WTC11 (cell line): ENCODE measurements at regions not wholly inside any gene's neighbourhood (a gene's known extent, or its start where the extent isn't known, plus 50 kb on each side); places are given as distances from the start of the nearest gene placed in this dataset.
A peak's percentile ranks its signal among the peaks of the same experiment; 100 is the strongest.

Source experiments
- ATAC-seq: fragments of 200-7000 bp; cut with Tn5 transposase; 2 replicates; pipeline ENCODE4 v1.10.0; 2021; ENCODE audit warnings: mild to moderate bottlenecking, moderate library complexity
- CTCF ChIA-PET: fragments of 300-600 bp; sonication (Branson Sonifier 250); formaldehyde crosslinking; loops from one replicate; lab custom pipeline; 2021; ENCODE audit warnings: antibody characterized with exemption; lab: Charles Lee
- POLR2A ChIA-PET: fragments of 350-600 bp; sonication (Branson Sonifier 250); formaldehyde crosslinking; loops from one replicate; lab custom pipeline; 2021; ENCODE audit warnings: antibody characterized with exemption; lab: Charles Lee
- DNase-seq: peaks from one replicate; pipeline ENCODE4 v3.0.0; 2021; ENCODE audit warnings: low spot score
- H3K27ac Mint-ChIP-seq: 2 replicates; pipeline ENCODE4 v1.8.0; 2021; ENCODE audit warnings: mixed read lengths
- H3K27me3 Mint-ChIP-seq: 2 replicates; pipeline ENCODE4 v1.8.0; 2021; ENCODE audit warnings: low read depth, mild to moderate bottlenecking, moderate library complexity, mixed read lengths
- H3K36me3 Mint-ChIP-seq: 2 replicates; pipeline ENCODE4 v1.8.0; 2021; ENCODE audit warnings: mixed read lengths
- H3K4me1 Mint-ChIP-seq: 2 replicates; pipeline ENCODE4 v1.8.0; 2022; ENCODE audit warnings: mixed read lengths
- H3K4me3 Mint-ChIP-seq: 2 replicates; pipeline ENCODE4 v1.8.0; 2021; ENCODE audit warnings: mild to moderate bottlenecking, moderate library complexity, mixed read lengths
- H3K9me3 Mint-ChIP-seq: 2 replicates; pipeline ENCODE4 v1.8.0; 2021; ENCODE audit warnings: mixed read lengths
- ATF6 ChIP-seq: sonication (generic); formaldehyde crosslinking; IDR thresholded peaks from 2 replicates; pipeline ENCODE4 v1.8.1; 2023; ENCODE audit warnings: mild to moderate bottlenecking, missing genetic modification reagents
- CREB1 ChIP-seq: sonication (generic); formaldehyde crosslinking; IDR thresholded peaks from 2 replicates; pipeline ENCODE4 v1.8.0; 2023; ENCODE audit warnings: mild to moderate bottlenecking, missing genetic modification reagents
- IRF2 ChIP-seq: sonication (generic); formaldehyde crosslinking; IDR thresholded peaks from 2 replicates; pipeline ENCODE4 v1.8.0; 2022; ENCODE audit warnings: low read depth, missing genetic modification reagents, borderline replicate concordance
- NR3C1 ChIP-seq: sonication (generic); formaldehyde crosslinking; conservative IDR thresholded peaks from 2 replicates; pipeline ENCODE4 v1.8.1; 2023; ENCODE audit warnings: low read depth, mild to moderate bottlenecking, missing genetic modification reagents
- SP1 ChIP-seq: sonication (generic); formaldehyde crosslinking; conservative IDR thresholded peaks from 2 replicates; pipeline ENCODE4 v1.8.1; 2022; ENCODE audit warnings: missing genetic modification reagents
- TCF7 ChIP-seq: sonication (generic); formaldehyde crosslinking; IDR thresholded peaks from 2 replicates; pipeline ENCODE4 v1.8.0; 2022; ENCODE audit warnings: mild to moderate bottlenecking, low read depth, missing genetic modification reagents, moderate library complexity
- ZNF396 ChIP-seq: fragments of 250-450 bp; sonication (Bioruptor Pico); IDR thresholded peaks from 2 replicates; pipeline ENCODE4 v1.8.0; 2021; ENCODE audit warnings: mild to moderate bottlenecking, moderate library complexity, borderline replicate concordance
- ZSCAN18 ChIP-seq: fragments of 250-450 bp; sonication (Bioruptor Pico); IDR thresholded peaks from 2 replicates; pipeline ENCODE4 v2.1.2; 2022; ENCODE audit warnings: mild to moderate bottlenecking, moderate library complexity
- TF ChIP-seq, protein P1 (sequence below): sonication (generic); formaldehyde crosslinking; IDR thresholded peaks from 2 replicates; pipeline ENCODE4 v1.8.1; 2022; ENCODE audit warnings: low read depth, missing genetic modification reagents, borderline replicate concordance
- TF ChIP-seq, protein P2 (sequence below): sonication (generic); formaldehyde crosslinking; IDR thresholded peaks from 2 replicates; pipeline ENCODE4 v1.8.0; 2023; ENCODE audit warnings: missing genetic modification reagents
- TF ChIP-seq, protein P3 (sequence below): sonication (generic); formaldehyde crosslinking; IDR thresholded peaks from 2 replicates; pipeline ENCODE4 v1.8.0; 2023; ENCODE audit warnings: mild to moderate bottlenecking, missing genetic modification reagents
- TF ChIP-seq, protein P4 (sequence below): fragments of 250-450 bp; sonication (Bioruptor Pico); IDR thresholded peaks from 2 replicates; pipeline ENCODE4 v1.9.0; 2021; ENCODE audit warnings: mild to moderate bottlenecking, borderline replicate concordance

DNA sequence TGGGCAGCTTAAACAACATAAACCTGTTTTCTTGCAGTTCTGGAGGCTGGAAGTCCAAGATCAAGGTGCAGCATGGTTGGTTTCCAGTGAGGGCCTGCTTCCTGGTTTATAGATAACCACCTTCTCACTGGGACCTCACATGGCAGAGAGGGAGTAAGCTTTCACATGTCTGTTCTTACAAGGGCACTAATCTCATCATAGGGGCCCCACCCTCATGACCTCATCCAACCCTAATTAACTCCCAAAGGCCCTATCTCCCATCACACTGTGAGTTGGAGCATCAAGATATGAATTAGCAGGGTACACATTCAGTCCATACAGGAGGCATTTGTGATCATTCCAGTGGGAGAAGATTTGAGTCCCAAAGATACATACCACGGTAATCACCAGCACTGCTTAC, 50.5 kb upstream of the GRIN2A start:
- DNase-seq (no peak), ATAC-seq (no peak)
- ChIA-PET POLR2A (no interaction called here), CTCF (no interaction called here)
- Mint-ChIP-seq H3K36me3 (peaks cover 7% of the 10 kb centered on the region; the same call in 1 of the 2 replicates), H3K27ac (no peak overlapping the region), H3K4me1 (0 out of 2 replicates have a peak, but pooled peaks cover 5% of the 10 kb centered on the region), H3K4me3 (no peak overlapping the region), H3K27me3 (no peaks in the 10 kb centered on the region; the same call in 1 of the 2 replicates), H3K9me3 (peaks cover 25% of the 10 kb centered on the region)
- TF ChIP-seq, protein P1, sequence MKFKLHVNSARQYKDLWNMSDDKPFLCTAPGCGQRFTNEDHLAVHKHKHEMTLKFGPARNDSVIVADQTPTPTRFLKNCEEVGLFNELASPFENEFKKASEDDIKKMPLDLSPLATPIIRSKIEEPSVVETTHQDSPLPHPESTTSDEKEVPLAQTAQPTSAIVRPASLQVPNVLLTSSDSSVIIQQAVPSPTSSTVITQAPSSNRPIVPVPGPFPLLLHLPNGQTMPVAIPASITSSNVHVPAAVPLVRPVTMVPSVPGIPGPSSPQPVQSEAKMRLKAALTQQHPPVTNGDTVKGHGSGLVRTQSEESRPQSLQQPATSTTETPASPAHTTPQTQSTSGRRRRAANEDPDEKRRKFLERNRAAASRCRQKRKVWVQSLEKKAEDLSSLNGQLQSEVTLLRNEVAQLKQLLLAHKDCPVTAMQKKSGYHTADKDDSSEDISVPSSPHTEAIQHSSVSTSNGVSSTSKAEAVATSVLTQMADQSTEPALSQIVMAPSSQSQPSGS, result no peak
- TF ChIP-seq ZSCAN18 (CRISPR knock-in tag) (no peak), CREB1 (CRISPR knock-in tag) (no peak), ATF6 (CRISPR knock-in tag) (no peak), SP1 (CRISPR knock-in tag) (no peak), TCF7 (CRISPR knock-in tag) (no peak), ZNF396 (CRISPR knock-in tag) (no peak)
- TF ChIP-seq, protein P2, sequence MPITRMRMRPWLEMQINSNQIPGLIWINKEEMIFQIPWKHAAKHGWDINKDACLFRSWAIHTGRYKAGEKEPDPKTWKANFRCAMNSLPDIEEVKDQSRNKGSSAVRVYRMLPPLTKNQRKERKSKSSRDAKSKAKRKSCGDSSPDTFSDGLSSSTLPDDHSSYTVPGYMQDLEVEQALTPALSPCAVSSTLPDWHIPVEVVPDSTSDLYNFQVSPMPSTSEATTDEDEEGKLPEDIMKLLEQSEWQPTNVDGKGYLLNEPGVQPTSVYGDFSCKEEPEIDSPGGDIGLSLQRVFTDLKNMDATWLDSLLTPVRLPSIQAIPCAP (CRISPR knock-in tag), result no peak

DNA sequence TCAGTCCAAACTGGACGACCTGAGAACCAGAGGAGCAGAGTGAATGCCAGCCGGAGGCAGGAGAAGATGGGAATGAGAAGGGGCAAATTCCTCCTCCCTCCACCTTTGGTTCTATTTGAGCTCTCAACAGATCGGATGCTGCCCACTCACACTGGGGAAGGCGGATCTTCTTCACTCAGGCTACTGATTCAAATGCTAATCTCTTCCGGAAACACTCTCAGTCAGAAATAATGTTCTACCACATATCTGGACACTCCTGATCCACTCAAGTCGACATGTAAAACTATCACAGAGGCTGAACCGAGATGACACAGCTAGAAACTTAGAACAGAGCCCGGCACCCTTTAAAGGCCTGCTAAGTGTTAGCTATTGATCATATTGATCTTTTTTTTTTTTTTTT, 57.4 kb upstream of the GRIN2A start:
- H3K4me3 Mint-ChIP-seq, result no peak overlapping the region
- no peaks in the 10 kb centered on the region for H3K27me3 Mint-ChIP-seq
- H3K9me3 Mint-ChIP-seq, result no peaks in the 10 kb centered on the region
- peak overlapping the region; percentile 72; the same call in 1 of the 2 replicates for H3K27ac Mint-ChIP-seq
- no peaks in the 10 kb centered on the region for H3K36me3 Mint-ChIP-seq
- ChIA-PET CTCF (interaction anchor here (1.4 to 1.5 kb wide), 2 partner anchors 17 to 129 kb away, joined by 3 to 6 read pairs; no protein-coding TSS in a partner anchor), POLR2A (no interaction called here)
- TF ChIP-seq, protein P3, sequence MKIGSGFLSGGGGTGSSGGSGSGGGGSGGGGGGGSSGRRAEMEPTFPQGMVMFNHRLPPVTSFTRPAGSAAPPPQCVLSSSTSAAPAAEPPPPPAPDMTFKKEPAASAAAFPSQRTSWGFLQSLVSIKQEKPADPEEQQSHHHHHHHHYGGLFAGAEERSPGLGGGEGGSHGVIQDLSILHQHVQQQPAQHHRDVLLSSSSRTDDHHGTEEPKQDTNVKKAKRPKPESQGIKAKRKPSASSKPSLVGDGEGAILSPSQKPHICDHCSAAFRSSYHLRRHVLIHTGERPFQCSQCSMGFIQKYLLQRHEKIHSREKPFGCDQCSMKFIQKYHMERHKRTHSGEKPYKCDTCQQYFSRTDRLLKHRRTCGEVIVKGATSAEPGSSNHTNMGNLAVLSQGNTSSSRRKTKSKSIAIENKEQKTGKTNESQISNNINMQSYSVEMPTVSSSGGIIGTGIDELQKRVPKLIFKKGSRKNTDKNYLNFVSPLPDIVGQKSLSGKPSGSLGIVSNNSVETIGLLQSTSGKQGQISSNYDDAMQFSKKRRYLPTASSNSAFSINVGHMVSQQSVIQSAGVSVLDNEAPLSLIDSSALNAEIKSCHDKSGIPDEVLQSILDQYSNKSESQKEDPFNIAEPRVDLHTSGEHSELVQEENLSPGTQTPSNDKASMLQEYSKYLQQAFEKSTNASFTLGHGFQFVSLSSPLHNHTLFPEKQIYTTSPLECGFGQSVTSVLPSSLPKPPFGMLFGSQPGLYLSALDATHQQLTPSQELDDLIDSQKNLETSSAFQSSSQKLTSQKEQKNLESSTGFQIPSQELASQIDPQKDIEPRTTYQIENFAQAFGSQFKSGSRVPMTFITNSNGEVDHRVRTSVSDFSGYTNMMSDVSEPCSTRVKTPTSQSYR, result no peak
- TF ChIP-seq, protein P4, sequence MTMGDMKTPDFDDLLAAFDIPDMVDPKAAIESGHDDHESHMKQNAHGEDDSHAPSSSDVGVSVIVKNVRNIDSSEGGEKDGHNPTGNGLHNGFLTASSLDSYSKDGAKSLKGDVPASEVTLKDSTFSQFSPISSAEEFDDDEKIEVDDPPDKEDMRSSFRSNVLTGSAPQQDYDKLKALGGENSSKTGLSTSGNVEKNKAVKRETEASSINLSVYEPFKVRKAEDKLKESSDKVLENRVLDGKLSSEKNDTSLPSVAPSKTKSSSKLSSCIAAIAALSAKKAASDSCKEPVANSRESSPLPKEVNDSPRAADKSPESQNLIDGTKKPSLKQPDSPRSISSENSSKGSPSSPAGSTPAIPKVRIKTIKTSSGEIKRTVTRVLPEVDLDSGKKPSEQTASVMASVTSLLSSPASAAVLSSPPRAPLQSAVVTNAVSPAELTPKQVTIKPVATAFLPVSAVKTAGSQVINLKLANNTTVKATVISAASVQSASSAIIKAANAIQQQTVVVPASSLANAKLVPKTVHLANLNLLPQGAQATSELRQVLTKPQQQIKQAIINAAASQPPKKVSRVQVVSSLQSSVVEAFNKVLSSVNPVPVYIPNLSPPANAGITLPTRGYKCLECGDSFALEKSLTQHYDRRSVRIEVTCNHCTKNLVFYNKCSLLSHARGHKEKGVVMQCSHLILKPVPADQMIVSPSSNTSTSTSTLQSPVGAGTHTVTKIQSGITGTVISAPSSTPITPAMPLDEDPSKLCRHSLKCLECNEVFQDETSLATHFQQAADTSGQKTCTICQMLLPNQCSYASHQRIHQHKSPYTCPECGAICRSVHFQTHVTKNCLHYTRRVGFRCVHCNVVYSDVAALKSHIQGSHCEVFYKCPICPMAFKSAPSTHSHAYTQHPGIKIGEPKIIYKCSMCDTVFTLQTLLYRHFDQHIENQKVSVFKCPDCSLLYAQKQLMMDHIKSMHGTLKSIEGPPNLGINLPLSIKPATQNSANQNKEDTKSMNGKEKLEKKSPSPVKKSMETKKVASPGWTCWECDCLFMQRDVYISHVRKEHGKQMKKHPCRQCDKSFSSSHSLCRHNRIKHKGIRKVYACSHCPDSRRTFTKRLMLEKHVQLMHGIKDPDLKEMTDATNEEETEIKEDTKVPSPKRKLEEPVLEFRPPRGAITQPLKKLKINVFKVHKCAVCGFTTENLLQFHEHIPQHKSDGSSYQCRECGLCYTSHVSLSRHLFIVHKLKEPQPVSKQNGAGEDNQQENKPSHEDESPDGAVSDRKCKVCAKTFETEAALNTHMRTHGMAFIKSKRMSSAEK (CRISPR knock-in tag), result no peak
- no peak for TF ChIP-seq NR3C1
- TF ChIP-seq IRF2 (CRISPR knock-in tag), result no peak
- DNase-seq (no peak), ATAC-seq (no peak)
- peaks cover 12% of the 10 kb centered on the region for H3K4me1 Mint-ChIP-seq
